ENCODE measurements at regions not wholly inside any gene's neighbourhood (a gene's known extent, or its start where the extent isn't known, plus 50 kb on each side); places are given as distances from the start of the nearest gene placed in this dataset.

GRCh38 chr17:51563961-51564360, 303.6 kb downstream of the UTP18 start:
- Mint-ChIP-seq H3K9me3 (no peaks in the 10 kb centered on the region), H3K27ac (no peak overlapping the region), H3K36me3 (no peaks in the 10 kb centered on the region), H3K4me1 (no peaks in the 10 kb centered on the region), H3K4me3 (no peak overlapping the region), H3K27me3 (peaks cover 11% of the 10 kb centered on the region)
- ATAC-seq: no peak

- Mint-ChIP-seq H3K4me3 (no peak overlapping the region), H3K27ac (no peak overlapping the region), H3K9me3 (peaks cover 7% of the 10 kb centered on the region), H3K4me1 (no peaks in the 10 kb centered on the region), H3K27me3 (peaks cover 16% of the 10 kb centered on the region), H3K36me3 (no peaks in the 10 kb centered on the region)
- ATAC-seq: no peak
These were observed 311.8 kb downstream of the UTP18 start for GRCh38 chr17:51572115-51572514.
